GM18870 (cell line): ENCODE measurements at regions not wholly inside any gene's neighbourhood (a gene's known extent, or its start where the extent isn't known, plus 50 kb on each side); places are given as distances from the start of the nearest gene placed in this dataset.

Experiments used
- ATAC-seq: cut with Tn5 transposase; IDR thresholded peaks from one replicate; pipeline ENCODE4 v1.9.1; 2021; ENCODE audit warnings: moderate library complexity; ENCODE audit not compliant: unreplicated experiment

DNA sequence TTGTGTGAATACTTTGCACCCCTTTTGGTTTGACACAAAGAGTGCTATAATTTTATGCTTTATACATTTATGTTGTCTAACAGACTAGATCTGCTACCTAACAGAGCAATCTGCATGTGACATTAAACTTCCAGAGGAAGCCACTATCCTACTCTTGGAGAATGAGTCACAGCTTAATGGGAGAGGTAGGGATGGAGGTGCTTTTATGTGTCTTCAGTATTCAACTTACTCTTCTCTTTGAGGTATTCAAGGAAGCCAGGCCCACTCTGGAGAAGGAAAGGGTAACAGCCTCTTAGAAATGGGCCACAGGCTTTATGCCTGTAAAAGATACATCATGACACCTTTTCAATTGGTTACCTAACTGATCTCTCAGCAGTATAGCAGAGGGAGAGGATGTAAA is 85.8 kb upstream of the NEUROD1 start:
- ATAC-seq: no peak

- ATAC-seq: no peak
Measured at GRCh38 chr2:181770150-181770549, 89.8 kb upstream of the NEUROD1 start.

GRCh38 chr2:181771356-181771755 is 91.0 kb upstream of the NEUROD1 start:
- no peak for ATAC-seq

- no peak for ATAC-seq
Measured at GRCh38 chr2:181772334-181772733, 92.0 kb upstream of the NEUROD1 start.

- no peak for ATAC-seq
Measured at GRCh38 chr2:181772777-181773176, 92.5 kb upstream of the NEUROD1 start.

DNA sequence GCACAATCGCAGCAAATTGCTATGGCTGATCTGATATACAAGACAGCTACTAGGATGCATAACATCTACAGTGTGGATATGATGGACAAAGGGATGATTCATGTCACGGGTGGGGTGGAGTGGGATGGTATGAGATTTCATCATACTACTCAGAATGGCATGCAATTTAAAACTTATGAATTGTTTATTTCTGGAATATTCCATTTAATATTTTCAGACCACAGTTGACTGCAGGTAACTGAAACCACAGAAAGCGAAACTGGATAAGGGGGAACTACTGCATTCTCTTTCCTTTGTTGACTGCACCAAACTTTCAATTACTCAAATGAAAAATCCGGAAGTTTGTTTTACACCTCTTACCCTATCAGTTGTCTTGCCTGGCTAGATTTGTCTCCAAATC is 94.4 kb upstream of the NEUROD1 start:
- ATAC-seq: peak; percentile 39

GRCh38 chr2:181776336-181776735 is 96.0 kb upstream of the NEUROD1 start:
- no peak for ATAC-seq

- ATAC-seq: no peak
Measured at GRCh38 chr2:181777734-181778133, 97.4 kb upstream of the NEUROD1 start.

- no peak for ATAC-seq
Measured at GRCh38 chr2:181778621-181779201, 98.4 kb upstream of the NEUROD1 start.

GRCh38 chr2:181779288-181780021 is 99.1 kb upstream of the NEUROD1 start:
- peak; percentile 44 for ATAC-seq

DNA sequence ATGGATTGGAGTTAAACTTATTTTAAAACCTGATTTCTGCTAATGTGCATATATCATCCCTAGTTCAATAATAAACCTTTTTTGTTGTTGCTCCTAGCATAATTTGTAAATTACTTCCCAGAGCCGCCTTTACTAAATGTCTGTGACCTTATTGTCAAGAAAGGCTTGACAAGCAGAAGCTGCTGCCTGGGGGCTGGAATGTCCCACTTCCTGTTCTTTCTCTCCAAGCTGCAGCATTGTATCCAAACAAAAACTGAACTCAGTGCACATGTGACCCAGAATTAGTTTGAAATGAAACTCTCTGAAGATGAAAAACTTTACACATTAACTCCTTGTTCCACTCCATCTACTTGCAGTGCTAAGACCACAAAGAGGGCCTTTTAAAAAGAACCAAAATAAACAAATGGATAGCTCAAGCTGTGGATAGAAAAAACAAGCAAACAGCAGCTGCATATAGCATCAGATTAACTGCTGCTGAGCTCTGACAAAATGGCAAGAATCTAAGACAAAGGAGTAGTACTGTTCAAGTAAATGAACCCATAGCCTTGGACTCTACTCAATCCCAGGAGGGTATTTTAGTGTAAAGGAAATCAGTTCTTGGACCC is 99.8 kb upstream of the NEUROD1 start:
- peak; percentile 84 for ATAC-seq

DNA sequence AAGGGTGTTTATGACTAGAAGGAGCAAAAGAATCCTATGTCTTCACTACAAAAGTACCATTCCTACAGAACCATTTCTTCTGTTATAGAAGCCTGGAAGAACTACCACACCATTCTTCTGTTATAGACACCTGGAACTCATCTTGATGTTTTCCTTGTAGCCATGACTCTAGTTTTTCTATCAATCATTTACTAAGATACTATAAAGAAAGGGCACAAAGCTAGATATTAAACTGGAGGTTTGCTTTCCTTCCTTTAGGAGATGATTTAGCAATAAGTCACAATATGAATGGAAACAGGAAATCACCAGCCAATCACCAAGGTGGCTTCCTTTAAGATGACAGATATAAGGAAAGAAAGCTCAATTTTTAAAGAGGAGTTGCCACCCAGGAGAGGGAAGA is 100.3 kb upstream of the NEUROD1 start:
- ATAC-seq: peak; percentile 3

DNA sequence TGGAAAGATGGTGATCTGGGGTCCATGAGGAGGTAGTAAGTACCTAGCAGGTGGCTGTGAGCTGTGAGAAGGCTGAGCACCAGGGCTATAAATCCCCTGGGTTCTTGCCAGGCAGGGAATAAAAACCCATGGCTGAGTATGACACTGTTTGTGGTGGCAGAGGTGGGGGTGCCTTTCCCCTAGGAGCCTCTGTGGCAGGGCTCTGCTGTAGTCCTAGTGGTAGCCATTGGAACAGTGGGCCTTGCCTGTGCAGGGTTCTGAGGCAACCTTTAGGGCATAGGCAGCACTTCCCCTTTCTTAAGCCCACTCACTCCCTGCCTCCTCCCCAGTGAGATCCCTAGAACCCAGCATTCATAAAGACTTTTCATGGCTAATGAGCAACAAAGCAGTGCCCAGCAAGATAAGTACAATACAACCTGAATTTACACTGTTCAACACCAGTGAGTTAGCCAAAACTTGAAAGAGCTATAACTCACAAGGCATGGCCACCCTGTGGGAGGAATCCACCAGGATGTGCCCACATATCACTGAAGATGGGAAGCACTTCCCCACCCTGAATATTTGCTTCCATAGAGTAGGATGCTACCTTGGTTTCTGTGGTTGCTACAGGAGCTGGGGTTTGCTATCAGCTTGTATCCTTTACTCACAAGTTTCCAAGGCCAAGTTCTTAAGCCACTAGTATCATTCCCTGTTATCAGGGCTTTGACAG is 100.9 kb upstream of the NEUROD1 start:
- ATAC-seq: peak; percentile 27

GRCh38 chr2:181782660-181783059 is 102.3 kb upstream of the NEUROD1 start:
- ATAC-seq: no peak

DNA sequence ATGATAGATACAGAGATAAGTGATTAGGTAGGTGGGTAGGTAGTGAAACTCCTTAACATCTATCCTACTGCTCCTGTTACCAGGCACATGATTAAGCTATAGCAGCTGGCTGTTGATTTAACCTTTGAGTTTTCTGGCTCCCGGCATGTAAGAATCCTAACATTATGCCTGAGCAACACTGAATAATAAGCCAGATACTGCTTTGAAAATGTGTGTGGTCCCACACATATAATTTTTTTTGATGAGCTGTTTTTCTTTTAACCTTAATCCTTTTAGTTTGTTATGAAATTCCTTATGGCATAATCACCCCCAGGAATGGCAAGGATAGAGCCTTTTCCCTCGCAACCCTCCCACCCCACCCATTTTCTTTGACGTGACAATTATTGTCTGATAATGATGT is 104.2 kb upstream of the NEUROD1 start:
- no peak for ATAC-seq

DNA sequence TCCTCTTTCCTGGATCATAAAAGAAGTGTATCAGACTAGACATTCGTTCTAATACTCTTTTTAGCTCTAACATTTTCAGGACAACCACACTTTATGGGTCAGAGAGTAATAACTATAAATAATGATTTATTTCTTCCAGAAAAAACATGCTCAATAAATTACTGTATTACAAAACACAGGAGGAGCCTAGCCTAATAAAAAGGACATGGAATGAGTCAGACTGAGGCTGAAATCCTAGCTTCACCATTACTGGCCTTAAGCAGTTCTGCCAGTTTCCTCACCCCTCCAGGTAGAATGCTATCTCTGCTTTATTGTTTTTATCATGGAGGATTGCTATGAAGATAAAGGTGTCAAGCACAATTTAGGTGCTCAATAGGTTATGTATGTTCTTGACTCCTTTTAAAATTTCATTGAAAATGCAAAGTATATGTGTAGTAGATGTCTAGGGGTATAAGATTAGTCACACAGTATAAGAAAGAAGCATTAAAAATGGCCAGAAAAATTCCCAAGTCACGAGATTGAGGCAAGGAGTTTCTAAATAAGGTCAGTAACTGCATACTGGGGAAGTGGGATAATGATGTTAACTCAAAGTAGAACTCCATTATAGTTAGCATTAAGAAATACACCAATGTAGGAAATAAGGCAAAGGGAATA is 105.5 kb upstream of the NEUROD1 start:
- no peak for ATAC-seq

DNA sequence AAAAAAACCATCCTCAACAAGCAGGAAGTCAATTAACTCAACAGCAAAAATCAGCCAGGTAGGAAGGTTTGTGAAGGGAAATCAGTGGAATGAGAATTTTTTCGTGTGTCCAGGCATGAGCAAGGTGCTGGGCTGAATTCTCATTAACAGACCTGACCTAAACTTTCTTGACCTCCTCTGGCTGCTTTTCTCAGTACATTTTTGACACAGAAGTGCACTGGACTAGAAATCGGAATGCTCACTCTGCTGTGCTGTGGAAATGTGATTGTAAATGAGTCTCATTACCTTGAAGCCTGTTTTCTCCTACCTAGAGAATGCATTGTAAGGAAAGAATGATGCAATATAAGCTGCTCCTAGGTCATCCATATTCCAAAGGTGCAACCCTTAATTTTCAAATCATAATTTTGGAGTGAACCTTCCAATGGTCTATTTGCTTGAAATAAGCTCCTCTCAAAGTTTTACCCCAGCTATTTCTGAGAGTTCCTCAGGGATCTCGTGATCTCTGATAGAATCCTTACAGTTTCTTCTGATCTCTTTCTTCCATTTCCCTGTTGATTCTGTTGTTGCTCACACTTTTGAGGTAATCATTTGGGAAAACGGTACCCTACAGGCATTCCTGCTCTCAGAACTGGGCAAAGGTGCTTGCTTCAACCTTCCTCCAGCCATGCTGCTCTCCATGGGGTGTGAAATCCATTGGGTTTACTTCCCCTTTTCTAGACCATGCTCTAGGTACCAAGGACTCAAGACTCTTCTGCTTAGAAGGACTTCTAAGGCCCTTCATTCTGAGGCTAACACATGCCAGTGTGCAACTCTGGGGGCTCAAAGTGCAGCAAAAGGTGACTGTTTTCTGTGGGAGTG is 104.9 kb upstream of the ITPRID2 start:
- ATAC-seq: no peak

DNA sequence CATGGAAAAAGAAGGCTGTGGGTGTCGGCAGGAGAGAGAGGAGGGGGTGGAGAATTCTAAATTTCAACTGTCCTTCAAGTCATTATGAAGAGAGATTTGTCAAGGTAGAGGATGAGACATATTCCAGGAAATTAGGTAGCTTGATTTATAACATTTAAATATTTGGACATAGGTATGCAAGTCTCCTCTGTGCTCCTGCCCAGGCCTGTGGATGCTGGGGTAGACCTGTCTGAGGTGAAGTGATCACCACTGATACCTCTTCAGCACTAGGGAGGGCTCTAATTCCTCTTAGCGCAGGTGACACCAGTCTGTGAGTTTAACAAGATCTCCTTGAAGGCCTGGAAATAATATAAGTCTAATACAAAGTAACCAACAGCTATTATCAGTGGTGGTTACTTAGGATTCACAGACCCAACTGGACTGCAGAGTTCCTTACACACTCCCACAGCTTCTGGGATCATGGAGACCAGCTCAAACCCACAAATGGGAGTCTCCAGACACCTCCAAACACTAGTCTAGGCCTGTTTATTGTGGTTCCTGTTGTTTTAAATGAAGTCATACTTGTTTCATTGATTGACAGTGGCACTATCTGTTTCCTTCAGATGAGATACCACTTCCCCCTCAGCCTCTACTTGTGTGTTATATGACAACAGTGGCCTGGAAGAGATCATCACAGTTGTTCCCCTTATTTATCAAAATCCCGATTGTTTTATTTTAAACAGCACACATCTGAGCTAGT is 104.1 kb upstream of the ITPRID2 start:
- no peak for ATAC-seq

GRCh38 chr2:181788897-181789555 is 102.5 kb upstream of the ITPRID2 start:
- no peak for ATAC-seq
